Peyer's patch (tissue), 4 donors: ENCODE measurements at regions not wholly inside any gene's neighbourhood (a gene's known extent, or its start where the extent isn't known, plus 50 kb on each side); places are given as distances from the start of the nearest gene placed in this dataset.

Source experiments
- POLR2A ChIP-seq, 2 donors: fragments of 450-650 bp; IDR thresholded peaks; one replicate each; pipeline ENCODE4 v1.5.1; 2017; ENCODE audit warnings: antibody characterized with exemption in 2 of 2, mild to moderate bottlenecking in 2 of 2, moderate library complexity in 2 of 2
- TF ChIP-seq, protein P1 (sequence below), 6 experiments: fragments of 450-650 bp in 4 of 6; fragments of 200-600 bp in 2 of 6; sonication (generic) in 1 of 6; IDR thresholded peaks; one replicate each; pipeline ENCODE4 v1.5.1; 2017 to 2019; ENCODE audit warnings: antibody characterized with exemption in 6 of 6, mild to moderate bottlenecking in 3 of 6, moderate library complexity in 1 of 6

DNA sequence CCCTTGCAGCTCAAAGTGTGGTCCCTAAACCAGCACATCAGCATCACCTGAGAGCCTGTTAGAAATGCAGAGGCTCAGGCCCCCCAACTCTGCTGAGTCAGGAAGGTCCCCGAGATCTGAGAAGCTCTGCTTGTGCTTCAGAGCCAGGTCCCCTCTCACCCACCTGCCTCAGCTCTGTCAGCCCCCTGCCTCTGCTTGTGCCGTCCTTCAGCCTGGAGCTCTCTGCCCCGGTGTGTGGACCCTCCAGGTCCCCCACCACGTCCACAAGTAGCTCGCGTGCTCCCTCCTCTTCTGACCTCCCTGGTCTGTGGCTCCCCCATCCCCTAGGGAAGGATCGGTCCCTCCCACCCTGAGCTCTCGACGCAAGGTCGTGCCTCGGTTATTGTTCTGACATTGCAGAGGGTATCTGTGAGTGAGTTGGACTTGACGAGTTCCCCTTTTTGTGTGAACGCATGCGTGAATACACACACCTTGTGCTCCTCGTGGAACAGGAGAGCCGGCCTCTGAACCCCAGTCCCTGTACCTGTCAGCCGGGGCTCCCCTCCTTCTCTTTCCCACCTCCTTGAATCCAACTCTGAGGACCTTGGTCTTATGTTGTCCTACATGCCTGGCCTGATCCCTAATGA lies 75.5 kb upstream of the TAF1B start:
- TF ChIP-seq, protein P1, sequence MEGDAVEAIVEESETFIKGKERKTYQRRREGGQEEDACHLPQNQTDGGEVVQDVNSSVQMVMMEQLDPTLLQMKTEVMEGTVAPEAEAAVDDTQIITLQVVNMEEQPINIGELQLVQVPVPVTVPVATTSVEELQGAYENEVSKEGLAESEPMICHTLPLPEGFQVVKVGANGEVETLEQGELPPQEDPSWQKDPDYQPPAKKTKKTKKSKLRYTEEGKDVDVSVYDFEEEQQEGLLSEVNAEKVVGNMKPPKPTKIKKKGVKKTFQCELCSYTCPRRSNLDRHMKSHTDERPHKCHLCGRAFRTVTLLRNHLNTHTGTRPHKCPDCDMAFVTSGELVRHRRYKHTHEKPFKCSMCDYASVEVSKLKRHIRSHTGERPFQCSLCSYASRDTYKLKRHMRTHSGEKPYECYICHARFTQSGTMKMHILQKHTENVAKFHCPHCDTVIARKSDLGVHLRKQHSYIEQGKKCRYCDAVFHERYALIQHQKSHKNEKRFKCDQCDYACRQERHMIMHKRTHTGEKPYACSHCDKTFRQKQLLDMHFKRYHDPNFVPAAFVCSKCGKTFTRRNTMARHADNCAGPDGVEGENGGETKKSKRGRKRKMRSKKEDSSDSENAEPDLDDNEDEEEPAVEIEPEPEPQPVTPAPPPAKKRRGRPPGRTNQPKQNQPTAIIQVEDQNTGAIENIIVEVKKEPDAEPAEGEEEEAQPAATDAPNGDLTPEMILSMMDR (IDR thresholded peaks at IDR 0.05), result no peak
- TF ChIP-seq POLR2A (IDR thresholded peaks at IDR 0.05), result no peak
